ENCODE measurements at regions not wholly inside any gene's neighbourhood (a gene's known extent, or its start where the extent isn't known, plus 50 kb on each side); places are given as distances from the start of the nearest gene placed in this dataset.

DNA sequence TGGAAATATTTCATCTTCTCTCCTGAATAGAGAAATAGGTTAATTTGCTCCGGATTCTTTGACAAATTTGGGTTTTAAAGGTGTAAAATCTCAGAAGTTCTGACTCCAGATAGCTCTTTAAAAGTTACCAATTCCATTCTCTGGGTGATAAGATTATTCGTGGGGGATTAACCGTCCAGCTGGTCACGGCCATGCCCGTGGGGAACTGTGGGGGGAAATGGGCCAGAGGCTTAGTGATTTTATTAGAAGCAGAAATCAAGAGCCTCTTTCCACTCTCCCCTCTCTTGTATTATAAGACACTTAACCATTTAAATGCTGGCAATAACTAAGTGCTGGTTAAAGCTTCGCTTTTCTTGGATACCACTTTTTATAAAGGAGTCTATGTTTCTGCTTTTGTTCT is 376.4 kb upstream of the KAZN start:
- DNase-seq = no peak
- H3K27ac Mint-ChIP-seq = no peak overlapping the region
- POLR2A ChIA-PET = no interaction called here
- no peaks in the 10 kb centered on the region for H3K4me1 Mint-ChIP-seq
- no peak overlapping the region for H3K4me3 Mint-ChIP-seq
- no peak for ATAC-seq
- peaks cover 5 to 16% (median 8%) of the 10 kb centered on the region in 5 donors for H3K27me3 Mint-ChIP-seq
- H3K36me3 Mint-ChIP-seq = peaks cover 0 to 4% (median 2%) of the 10 kb centered on the region in 3 donors
- peaks cover 0 to 17% (median 8%) of the 10 kb centered on the region in 9 donors for H3K9me3 Mint-ChIP-seq

DNA sequence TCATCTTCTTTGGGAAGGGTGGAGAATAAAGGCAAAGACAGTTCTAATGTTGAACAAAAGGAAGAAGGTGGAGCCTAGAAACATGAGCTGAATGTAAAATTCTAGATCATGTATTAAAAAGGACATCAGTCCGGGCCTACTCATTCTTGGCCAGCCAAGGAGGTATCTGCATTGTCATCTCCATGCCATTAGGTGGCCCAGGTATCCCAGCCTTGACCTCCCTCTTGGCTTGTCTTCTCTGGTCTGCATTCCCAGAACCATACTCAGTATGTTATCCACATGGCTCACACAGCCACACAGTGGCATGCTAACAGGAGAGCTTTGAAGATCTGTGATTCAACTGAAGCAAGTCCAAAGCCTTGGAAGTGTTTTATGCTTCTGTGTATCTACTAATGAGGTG is 369.8 kb upstream of the KAZN start:
- Mint-ChIP-seq H3K27me3 (peaks cover 3 to 8% (median 4%) of the 10 kb centered on the region in 5 donors), H3K9me3 (peaks cover 0 to 10% (median 3%) of the 10 kb centered on the region in 9 donors), H3K27ac (no peak overlapping the region), H3K36me3 (no peaks in the 10 kb centered on the region), H3K4me3 (no peak overlapping the region), H3K4me1 (no peaks in the 10 kb centered on the region)
- ATAC-seq (no peak), DNase-seq (no peak)
- POLR2A ChIA-PET = no interaction called here

GRCh38 chr1:14233510-14233909 is 365.0 kb upstream of the KAZN start:
- Mint-ChIP-seq H3K27me3 (peaks cover 0 to 2% (median under 1%) of the 10 kb centered on the region in 5 donors), H3K27ac (no peak overlapping the region), H3K36me3 (no peaks in the 10 kb centered on the region), H3K4me3 (no peak overlapping the region), H3K9me3 (peaks cover 0 to 10% (median 2%) of the 10 kb centered on the region in 9 donors), H3K4me1 (peaks cover 0 to 2% (median 0%) of the 10 kb centered on the region in 4 donors)
- POLR2A ChIA-PET = no interaction called here
- DNase-seq (no peak), ATAC-seq (no peak)

GRCh38 chr1:14236097-14236496 is 362.4 kb upstream of the KAZN start:
- H3K4me1 Mint-ChIP-seq = peaks cover 0 to 2% (median 0%) of the 10 kb centered on the region in 4 donors
- ATAC-seq (no peak), DNase-seq (no peak)
- H3K4me3 Mint-ChIP-seq = no peak overlapping the region
- no peaks in the 10 kb centered on the region for H3K36me3 Mint-ChIP-seq
- H3K9me3 Mint-ChIP-seq = peaks cover 0 to 10% (median 2%) of the 10 kb centered on the region in 9 donors
- POLR2A ChIA-PET = no interaction called here
- H3K27me3 Mint-ChIP-seq = peaks cover 0 to 2% (median 0%) of the 10 kb centered on the region in 5 donors
- no peak overlapping the region for H3K27ac Mint-ChIP-seq

DNA sequence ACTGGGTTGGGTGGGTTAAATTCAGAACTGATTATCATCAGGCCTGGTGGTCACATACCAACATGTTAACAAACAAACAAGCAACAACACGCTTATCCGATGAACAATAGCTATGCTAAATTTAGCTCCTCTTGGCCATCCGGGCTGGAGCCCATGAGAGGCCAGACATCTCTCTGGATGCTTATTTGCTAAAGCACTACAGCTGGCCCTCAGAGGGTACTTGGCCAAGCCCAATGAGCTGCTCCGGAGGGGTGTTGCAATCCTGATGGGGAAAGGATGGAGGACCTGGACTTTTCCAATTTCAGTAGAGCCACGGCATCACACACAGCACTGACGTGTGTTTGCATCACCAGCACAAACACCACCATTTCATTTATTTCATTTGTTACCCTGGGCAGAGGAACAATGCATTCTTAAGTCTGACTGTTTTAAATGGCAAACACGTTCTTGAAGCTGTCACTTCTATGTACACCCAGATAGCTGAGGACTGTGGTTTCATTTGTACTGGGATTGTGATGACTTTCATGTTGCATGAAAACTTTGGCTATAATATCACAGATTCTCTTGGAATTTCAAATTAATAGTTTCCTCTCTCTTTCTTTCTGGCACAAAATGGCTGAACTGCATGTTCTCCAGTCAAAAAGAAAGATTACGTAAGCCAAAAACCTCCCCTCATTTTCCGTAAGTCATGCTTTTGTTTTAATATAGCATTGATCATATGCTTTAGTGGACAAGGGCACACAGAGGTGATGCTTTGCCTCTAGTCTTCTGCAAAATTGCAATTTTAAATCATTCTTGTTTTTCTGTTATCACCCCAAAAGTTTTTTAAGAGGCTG is 359.8 kb upstream of the KAZN start:
- H3K4me1 Mint-ChIP-seq = peaks cover 0 to 2% (median 0%) of the 10 kb centered on the region in 4 donors
- DNase-seq (no peak), ATAC-seq (no peak)
- H3K4me3 Mint-ChIP-seq = no peak overlapping the region
- no peaks in the 10 kb centered on the region for H3K27me3 Mint-ChIP-seq
- POLR2A ChIA-PET = no interaction called here
- H3K36me3 Mint-ChIP-seq = no peaks in the 10 kb centered on the region
- no peaks in the 10 kb centered on the region for H3K9me3 Mint-ChIP-seq
- H3K27ac Mint-ChIP-seq = no peak overlapping the region

DNA sequence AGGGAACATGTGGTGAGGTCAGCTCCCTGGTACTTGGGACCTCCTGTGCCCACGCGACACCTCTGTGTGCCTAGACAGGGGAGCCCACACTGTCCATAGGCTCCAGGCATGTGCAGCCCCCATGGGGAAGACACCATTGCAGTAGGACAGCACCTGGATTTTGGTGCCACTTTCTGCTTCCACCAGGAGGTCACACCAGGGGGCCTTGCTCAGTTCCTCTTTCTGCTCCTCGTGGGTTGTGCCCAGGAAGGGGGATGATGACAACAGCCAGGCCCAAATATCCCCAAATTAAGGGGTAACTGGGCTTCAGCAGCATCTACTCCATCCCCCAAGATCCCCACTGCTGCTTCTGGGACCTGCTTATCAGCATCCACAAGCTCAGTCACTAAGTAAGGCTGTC is 358.2 kb upstream of the KAZN start:
- POLR2A ChIA-PET = no interaction called here
- no peak for DNase-seq
- H3K27ac Mint-ChIP-seq = no peak overlapping the region
- ATAC-seq = no peak
- peaks cover 0 to 2% (median 0%) of the 10 kb centered on the region in 4 donors for H3K4me1 Mint-ChIP-seq
- peaks cover 0 to 6% (median 0%) of the 10 kb centered on the region in 5 donors for H3K27me3 Mint-ChIP-seq
- H3K4me3 Mint-ChIP-seq = no peak overlapping the region
- no peaks in the 10 kb centered on the region for H3K9me3 Mint-ChIP-seq
- no peaks in the 10 kb centered on the region for H3K36me3 Mint-ChIP-seq

- DNase-seq (no peak), ATAC-seq (no peak)
- no peak overlapping the region for H3K4me3 Mint-ChIP-seq
- H3K27me3 Mint-ChIP-seq = peaks cover 0 to 6% (median 0%) of the 10 kb centered on the region in 5 donors
- peaks cover 0 to 2% (median 0%) of the 10 kb centered on the region in 4 donors for H3K4me1 Mint-ChIP-seq
- POLR2A ChIA-PET = no interaction called here
- no peaks in the 10 kb centered on the region for H3K9me3 Mint-ChIP-seq
- no peak overlapping the region for H3K27ac Mint-ChIP-seq
- H3K36me3 Mint-ChIP-seq = no peaks in the 10 kb centered on the region
These were observed 356.4 kb upstream of the KAZN start for GRCh38 chr1:14242123-14242522.

- Mint-ChIP-seq H3K36me3 (no peaks in the 10 kb centered on the region), H3K4me1 (peaks cover 0 to 2% (median 0%) of the 10 kb centered on the region in 4 donors), H3K9me3 (no peaks in the 10 kb centered on the region), H3K4me3 (no peak overlapping the region), H3K27me3 (peaks cover 0 to 6% (median 0%) of the 10 kb centered on the region in 5 donors), H3K27ac (peak overlapping the region in 1 of 10 donors; percentile 28)
- POLR2A ChIA-PET = no interaction called here
- ATAC-seq = no peak
- DNase-seq = no peak
These were observed 355.6 kb upstream of the KAZN start for GRCh38 chr1:14242870-14243269.

- DNase-seq = no peak
- Mint-ChIP-seq H3K4me3 (no peak overlapping the region), H3K36me3 (no peaks in the 10 kb centered on the region), H3K4me1 (no peaks in the 10 kb centered on the region), H3K27ac (no peak overlapping the region), H3K9me3 (no peaks in the 10 kb centered on the region), H3K27me3 (peaks cover 0 to 9% (median 0%) of the 10 kb centered on the region in 5 donors)
- ATAC-seq = no peak
- POLR2A ChIA-PET = no interaction called here
These were observed 352.5 kb upstream of the KAZN start for GRCh38 chr1:14245954-14246353.

- no peak overlapping the region for H3K4me3 Mint-ChIP-seq
- POLR2A ChIA-PET = no interaction called here
- H3K4me1 Mint-ChIP-seq = no peaks in the 10 kb centered on the region
- H3K36me3 Mint-ChIP-seq = no peaks in the 10 kb centered on the region
- peaks cover 0 to 13% (median 0%) of the 10 kb centered on the region in 5 donors for H3K27me3 Mint-ChIP-seq
- no peak for DNase-seq
- no peak for ATAC-seq
- H3K9me3 Mint-ChIP-seq = no peaks in the 10 kb centered on the region
- H3K27ac Mint-ChIP-seq = no peak overlapping the region
These were observed 352.0 kb upstream of the KAZN start for GRCh38 chr1:14246471-14246870.

GRCh38 chr1:14247666-14248065 is 350.8 kb upstream of the KAZN start:
- H3K36me3 Mint-ChIP-seq = no peaks in the 10 kb centered on the region
- POLR2A ChIA-PET = no interaction called here
- DNase-seq (no peak), ATAC-seq (no peak)
- H3K27ac Mint-ChIP-seq = no peak overlapping the region
- H3K9me3 Mint-ChIP-seq = no peaks in the 10 kb centered on the region
- peaks cover 0 to 13% (median 0%) of the 10 kb centered on the region in 5 donors for H3K27me3 Mint-ChIP-seq
- no peak overlapping the region for H3K4me3 Mint-ChIP-seq
- no peaks in the 10 kb centered on the region for H3K4me1 Mint-ChIP-seq

DNA sequence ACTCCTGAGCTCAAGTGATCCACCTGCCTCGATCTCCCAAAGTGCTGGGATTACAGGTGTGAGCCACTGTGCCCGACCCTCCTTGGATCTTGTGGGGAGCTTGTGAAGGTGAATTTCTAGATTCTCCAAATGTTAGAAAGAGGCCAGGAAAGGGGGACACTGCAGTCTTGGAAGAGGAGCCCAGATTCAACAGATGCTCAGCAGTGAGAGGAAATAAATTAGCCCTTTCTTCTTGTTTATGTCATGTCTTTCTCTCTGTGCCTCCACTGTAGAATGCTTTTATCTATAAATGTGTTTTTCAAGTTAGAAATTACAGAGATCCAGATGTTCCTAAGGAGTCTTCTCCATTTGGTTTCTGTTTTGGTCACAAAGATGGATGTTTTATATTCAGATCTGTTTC is 346.6 kb upstream of the KAZN start:
- H3K36me3 Mint-ChIP-seq = no peaks in the 10 kb centered on the region
- no peak for DNase-seq
- POLR2A ChIA-PET = no interaction called here
- H3K9me3 Mint-ChIP-seq = no peaks in the 10 kb centered on the region
- peaks cover 0 to 6% (median 0%) of the 10 kb centered on the region in 4 donors for H3K4me1 Mint-ChIP-seq
- ATAC-seq = no peak
- peaks cover 0 to 7% (median 0%) of the 10 kb centered on the region in 5 donors for H3K27me3 Mint-ChIP-seq
- no peak overlapping the region for H3K4me3 Mint-ChIP-seq
- H3K27ac Mint-ChIP-seq = no peak overlapping the region

GRCh38 chr1:14253676-14254075 is 344.8 kb upstream of the KAZN start:
- Mint-ChIP-seq H3K9me3 (no peaks in the 10 kb centered on the region), H3K27me3 (peaks cover 0 to 5% (median under 1%) of the 10 kb centered on the region in 5 donors), H3K36me3 (no peaks in the 10 kb centered on the region), H3K4me3 (no peak overlapping the region), H3K4me1 (peaks cover 0 to 6% (median 0%) of the 10 kb centered on the region in 4 donors), H3K27ac (no peak overlapping the region)
- POLR2A ChIA-PET = no interaction called here
- ATAC-seq = no peak
- no peak for DNase-seq

DNA sequence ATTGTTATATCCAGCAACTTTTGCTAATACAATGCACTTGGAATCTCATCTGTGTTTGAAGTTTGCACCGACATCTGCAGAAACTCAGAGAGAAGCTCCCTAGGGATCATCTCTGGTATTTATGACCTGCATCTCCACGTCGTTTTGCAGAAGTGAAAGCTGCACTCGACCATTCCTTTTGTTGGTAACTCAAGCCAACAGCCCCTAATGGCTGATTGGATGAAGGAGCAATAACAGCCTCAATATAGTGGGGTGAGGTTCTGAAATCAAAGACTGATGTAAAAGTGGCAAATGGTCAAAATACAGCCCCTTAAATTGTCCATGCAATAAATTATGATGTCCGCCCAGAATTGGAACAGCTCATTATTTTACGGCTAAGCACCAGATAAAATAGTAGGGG is 344.2 kb upstream of the KAZN start:
- POLR2A ChIA-PET = no interaction called here
- no peak for DNase-seq
- Mint-ChIP-seq H3K4me3 (no peak overlapping the region), H3K36me3 (no peaks in the 10 kb centered on the region), H3K4me1 (peaks cover 0 to 6% (median 0%) of the 10 kb centered on the region in 4 donors), H3K9me3 (peaks cover 0 to 2% (median 0%) of the 10 kb centered on the region in 9 donors), H3K27ac (no peak overlapping the region), H3K27me3 (peaks cover 0 to 8% (median 1%) of the 10 kb centered on the region in 5 donors)
- no peak for ATAC-seq

All from naive thymus-derived CD8-positive, alpha-beta T cell (primary cell).